H1 (cell line): ENCODE measurements at regions not wholly inside any gene's neighbourhood (a gene's known extent, or its start where the extent isn't known, plus 50 kb on each side); places are given as distances from the start of the nearest gene placed in this dataset.

ENCODE experiments used
- BACH1 ChIP-seq: IDR thresholded peaks from 2 replicates; pipeline ENCODE4 v1.6.1; 2012; ENCODE audit warnings: low read length, improper control_type of control experiment
- EP300 ChIP-seq, 2 experiments: IDR thresholded peaks; 1 replicate in 1 of 2; 2 replicates in 1 of 2; pipeline ENCODE4 v1.6.1; 2011 to 2012; ENCODE audit warnings: low read depth in 2 of 2, low read length in 2 of 2, mild to moderate bottlenecking in 2 of 2, borderline replicate concordance in 1 of 2, inconsistent platforms in 1 of 2, moderate library complexity in 1 of 2
- EZH2 ChIP-seq: fragments of 200-600 bp; sonication (generic); IDR thresholded peaks from 2 replicates; pipeline ENCODE4 v1.7.1; 2012; ENCODE audit warnings: low read depth, mild to moderate bottlenecking, moderate library complexity, low read length, inconsistent platforms; ENCODE audit not compliant: severe bottlenecking
- JUN ChIP-seq: IDR thresholded peaks from 2 replicates; pipeline ENCODE4 v1.6.1; 2011; ENCODE audit warnings: low read depth, mild to moderate bottlenecking, improper control_type of control experiment, low read length
- KDM1A ChIP-seq: fragments of 200-600, 300-600 bp; sonication (generic); IDR thresholded peaks from 2 replicates; pipeline ENCODE4 v1.7.1; 2016; ENCODE audit warnings: mild to moderate bottlenecking, low read length, borderline replicate concordance
- POLR2A ChIP-seq, 2 experiments: IDR thresholded peaks; 1 replicate in 1 of 2; 2 replicates in 1 of 2; pipeline ENCODE4 v1.6.1; 2011; ENCODE audit warnings: low read depth in 2 of 2, low read length in 2 of 2, mild to moderate bottlenecking in 2 of 2; ENCODE audit errors: control extremely low read depth in 1 of 2
- RFX5 ChIP-seq: IDR thresholded peaks from 2 replicates; pipeline ENCODE4 v1.6.1; 2011; ENCODE audit warnings: low read depth, low read length, improper control_type of control experiment, borderline replicate concordance
- TF ChIP-seq, protein P1 (sequence below), 3 experiments: IDR thresholded peaks; 1 replicate in 2 of 3; 2 replicates in 1 of 3; pipeline versions ENCODE4 v1.5.1 to v1.6.1; 2011; ENCODE audit warnings: low read length in 3 of 3, mild to moderate bottlenecking in 3 of 3, inconsistent platforms in 2 of 3, low read depth in 1 of 3, moderate library complexity in 1 of 3; ENCODE audit not compliant: insufficient read depth in 1 of 3; ENCODE audit errors: control extremely low read depth in 1 of 3

DNA sequence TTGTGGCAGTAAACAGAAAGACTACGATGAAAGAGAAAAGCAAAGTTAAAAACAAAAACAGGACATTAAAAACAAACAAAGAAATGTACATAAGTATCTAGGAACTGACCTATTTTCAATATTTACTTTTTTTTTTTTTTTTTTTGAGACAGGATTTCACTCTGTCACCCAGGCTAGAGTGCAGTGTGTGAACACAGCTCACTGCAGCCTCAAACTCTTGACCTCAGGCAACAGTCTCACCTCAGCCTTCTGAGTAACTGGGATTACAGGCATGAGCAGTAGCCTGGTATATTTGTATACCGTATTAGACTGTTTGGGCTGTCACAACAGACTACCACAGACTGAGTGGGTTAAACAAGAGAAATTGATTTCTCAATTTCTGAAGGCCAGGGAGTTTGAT lies 1189.1 kb downstream of the CDH9 start:
- TF ChIP-seq POLR2A (IDR thresholded peaks at IDR 0.05; ENCODE audit: control extremely low read depth in 1 of 2, low read depth in 2 of 2, low read length in 2 of 2), result no peak
- TF ChIP-seq EP300 (IDR thresholded peaks at IDR 0.05; ENCODE audit: borderline replicate concordance in 1 of 2, low read depth in 2 of 2, low read length in 2 of 2), result no peak
- no peak for TF ChIP-seq JUN
- TF ChIP-seq RFX5, result no peak
- TF ChIP-seq, protein P1, sequence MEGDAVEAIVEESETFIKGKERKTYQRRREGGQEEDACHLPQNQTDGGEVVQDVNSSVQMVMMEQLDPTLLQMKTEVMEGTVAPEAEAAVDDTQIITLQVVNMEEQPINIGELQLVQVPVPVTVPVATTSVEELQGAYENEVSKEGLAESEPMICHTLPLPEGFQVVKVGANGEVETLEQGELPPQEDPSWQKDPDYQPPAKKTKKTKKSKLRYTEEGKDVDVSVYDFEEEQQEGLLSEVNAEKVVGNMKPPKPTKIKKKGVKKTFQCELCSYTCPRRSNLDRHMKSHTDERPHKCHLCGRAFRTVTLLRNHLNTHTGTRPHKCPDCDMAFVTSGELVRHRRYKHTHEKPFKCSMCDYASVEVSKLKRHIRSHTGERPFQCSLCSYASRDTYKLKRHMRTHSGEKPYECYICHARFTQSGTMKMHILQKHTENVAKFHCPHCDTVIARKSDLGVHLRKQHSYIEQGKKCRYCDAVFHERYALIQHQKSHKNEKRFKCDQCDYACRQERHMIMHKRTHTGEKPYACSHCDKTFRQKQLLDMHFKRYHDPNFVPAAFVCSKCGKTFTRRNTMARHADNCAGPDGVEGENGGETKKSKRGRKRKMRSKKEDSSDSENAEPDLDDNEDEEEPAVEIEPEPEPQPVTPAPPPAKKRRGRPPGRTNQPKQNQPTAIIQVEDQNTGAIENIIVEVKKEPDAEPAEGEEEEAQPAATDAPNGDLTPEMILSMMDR (IDR thresholded peaks at IDR 0.05; ENCODE audit: control extremely low read depth in 1 of 3, insufficient read depth in 1 of 3, low read depth in 1 of 3, low read length in 3 of 3), result no peak
- TF ChIP-seq EZH2, result no peak
- no peak for TF ChIP-seq KDM1A
- TF ChIP-seq BACH1, result no peak
